ENCODE measurements at regions not wholly inside any gene's neighbourhood (a gene's known extent, or its start where the extent isn't known, plus 50 kb on each side); places are given as distances from the start of the nearest gene placed in this dataset.

DNA sequence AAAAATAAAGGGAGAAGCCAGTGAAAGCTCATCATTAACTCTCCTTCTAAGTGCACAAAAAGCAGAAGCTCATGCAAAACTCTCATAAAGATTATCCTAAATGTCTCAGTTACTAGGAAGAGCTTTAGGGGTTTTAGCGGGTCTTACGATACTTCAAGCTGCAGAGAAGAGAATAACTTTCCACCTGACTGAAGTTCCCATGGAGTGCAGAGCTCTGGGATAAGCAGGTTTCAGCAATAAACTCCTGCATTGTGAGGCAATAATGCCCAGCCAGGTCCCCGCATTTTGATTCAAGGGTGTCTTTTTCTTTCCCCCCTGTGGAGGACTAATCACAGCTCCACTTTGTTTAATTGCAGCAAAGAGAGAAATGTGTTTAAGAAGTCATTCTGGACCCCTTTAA, 241.9 kb upstream of the SP8 start:
- TF ChIP-seq, protein P1, sequence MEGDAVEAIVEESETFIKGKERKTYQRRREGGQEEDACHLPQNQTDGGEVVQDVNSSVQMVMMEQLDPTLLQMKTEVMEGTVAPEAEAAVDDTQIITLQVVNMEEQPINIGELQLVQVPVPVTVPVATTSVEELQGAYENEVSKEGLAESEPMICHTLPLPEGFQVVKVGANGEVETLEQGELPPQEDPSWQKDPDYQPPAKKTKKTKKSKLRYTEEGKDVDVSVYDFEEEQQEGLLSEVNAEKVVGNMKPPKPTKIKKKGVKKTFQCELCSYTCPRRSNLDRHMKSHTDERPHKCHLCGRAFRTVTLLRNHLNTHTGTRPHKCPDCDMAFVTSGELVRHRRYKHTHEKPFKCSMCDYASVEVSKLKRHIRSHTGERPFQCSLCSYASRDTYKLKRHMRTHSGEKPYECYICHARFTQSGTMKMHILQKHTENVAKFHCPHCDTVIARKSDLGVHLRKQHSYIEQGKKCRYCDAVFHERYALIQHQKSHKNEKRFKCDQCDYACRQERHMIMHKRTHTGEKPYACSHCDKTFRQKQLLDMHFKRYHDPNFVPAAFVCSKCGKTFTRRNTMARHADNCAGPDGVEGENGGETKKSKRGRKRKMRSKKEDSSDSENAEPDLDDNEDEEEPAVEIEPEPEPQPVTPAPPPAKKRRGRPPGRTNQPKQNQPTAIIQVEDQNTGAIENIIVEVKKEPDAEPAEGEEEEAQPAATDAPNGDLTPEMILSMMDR (IDR thresholded peaks at IDR 0.05; ENCODE audit: poor library complexity): no peak
- no peak for TF ChIP-seq EZH2 (IDR thresholded peaks at IDR 0.05; ENCODE audit: borderline replicate concordance)
- TF ChIP-seq EZH2phosphoT487 (IDR thresholded peaks at IDR 0.05; ENCODE audit: low read depth, severe bottlenecking, unreplicated experiment): no peak
